HG03378 (cell line): ENCODE measurements at regions not wholly inside any gene's neighbourhood (a gene's known extent, or its start where the extent isn't known, plus 50 kb on each side); places are given as distances from the start of the nearest gene placed in this dataset.

Experiments used
- ATAC-seq: cut with Tn5 transposase; IDR thresholded peaks from one replicate; pipeline ENCODE4 v1.9.1; 2021; ENCODE audit warnings: mild to moderate bottlenecking, moderate library complexity; ENCODE audit not compliant: unreplicated experiment

DNA sequence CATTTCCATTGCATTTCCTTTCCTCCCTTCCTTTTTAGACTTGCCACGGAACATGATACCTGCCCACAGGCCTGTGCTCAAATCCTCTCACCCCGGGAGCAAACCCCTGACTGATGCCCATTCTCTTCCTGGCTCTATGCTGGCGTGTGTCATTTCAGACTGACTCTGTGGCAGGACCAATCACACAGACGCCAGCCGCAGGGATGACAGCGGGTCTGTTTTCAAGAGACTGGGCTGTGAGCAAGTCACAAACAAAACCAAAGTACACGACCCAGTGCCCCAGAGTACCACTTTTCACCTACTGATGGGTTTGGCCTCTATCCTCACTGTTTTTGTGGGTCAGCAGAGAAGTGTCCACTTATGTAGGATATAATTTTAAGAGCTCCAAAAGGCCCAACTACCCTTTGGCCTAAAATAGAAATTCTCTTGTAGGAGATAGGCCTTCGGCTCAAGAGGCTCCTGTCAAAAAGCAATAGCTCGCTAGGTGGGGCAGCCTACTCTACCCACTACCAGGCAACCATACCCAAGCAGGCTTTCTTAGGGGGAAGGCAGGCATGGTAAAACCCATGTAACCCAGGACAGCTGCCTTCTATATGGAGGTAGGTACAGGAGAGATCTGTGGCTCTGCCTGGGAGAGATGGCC lies 215.7 kb downstream of the CDC5L start:
- ATAC-seq = no peak

DNA sequence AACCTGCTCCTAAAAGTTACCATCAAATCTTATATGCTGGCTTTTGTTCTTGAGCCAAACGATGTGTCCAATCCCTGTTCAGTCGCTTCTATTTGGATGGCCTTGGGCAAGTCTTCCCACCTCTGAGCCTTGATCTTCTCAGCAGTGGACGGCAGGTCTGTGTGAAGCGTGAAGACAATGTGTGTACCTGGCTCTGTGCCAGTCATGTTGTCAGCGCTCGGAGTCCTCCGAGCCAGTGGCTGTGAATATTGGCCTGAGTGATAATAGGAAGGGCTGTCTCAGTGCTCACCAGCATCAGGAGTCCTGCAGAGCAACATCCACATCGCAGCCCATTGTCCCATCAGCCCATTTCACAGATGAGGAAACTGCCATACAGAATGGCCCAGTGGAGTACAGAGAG lies 219.0 kb downstream of the CDC5L start:
- ATAC-seq = no peak

DNA sequence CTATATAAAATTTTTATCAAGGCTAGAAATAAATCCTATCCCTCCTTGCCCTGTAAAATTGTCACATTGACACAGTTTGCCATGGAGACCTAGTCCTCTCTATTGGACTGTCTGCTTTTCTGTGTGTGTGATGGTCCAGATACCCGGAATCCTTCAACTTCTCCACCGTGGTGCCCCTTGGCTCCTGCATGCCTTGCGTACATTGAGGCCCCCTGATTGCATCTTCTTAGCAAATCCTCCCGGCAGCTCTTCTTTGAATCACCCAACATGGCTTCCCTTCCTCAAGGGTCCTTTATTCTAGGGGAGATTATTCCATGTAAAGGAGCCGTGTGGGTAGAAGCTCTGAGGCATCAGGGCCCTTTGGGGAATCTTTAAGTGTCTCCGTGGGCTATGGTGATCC lies 219.5 kb downstream of the CDC5L start:
- no peak for ATAC-seq

DNA sequence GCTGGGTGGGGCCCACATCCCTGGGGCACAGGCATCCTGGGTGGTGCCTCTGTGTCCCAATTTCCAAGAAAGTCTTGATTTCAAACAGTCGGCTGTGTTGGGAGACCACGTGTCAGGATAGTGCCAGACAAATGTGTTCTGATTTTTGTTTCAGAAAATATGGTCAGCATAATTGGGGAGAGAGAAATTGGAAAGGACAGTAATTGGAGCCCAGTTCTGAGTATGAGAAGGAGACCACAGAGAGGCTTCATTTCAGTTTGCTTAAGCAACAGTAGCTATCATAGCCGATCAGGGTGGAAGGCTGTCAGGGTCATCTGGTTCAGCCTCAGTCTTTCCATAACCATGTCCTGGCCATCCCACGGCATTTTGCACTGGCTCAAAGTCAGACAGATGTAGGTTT lies 220.7 kb downstream of the CDC5L start:
- ATAC-seq = no peak

DNA sequence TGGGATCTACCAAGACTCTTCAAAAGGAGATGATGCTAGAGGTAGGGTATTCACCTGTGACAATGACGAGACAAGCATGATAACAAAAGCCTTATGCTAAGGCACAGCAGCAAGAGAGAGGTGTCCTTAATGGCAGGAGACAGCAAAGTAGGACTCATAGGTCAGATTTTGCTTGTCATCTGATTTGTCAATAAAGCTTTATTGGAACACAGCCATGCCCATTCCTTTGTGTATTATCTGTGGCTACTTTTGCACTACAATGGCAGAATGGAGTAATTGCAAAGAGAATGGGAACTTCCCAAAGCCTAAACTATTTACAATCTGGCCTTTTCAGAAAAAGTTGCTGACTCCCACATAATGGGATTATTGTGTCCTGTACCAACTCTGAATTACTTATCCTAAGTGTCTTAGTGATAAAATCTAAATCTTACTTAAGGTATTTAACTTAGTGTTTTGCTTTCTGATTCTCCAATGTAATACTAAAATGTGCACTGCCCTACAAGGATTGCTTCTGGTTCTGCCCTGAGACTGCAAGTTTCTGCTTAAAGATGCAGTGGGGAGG lies 221.6 kb downstream of the CDC5L start:
- ATAC-seq = no peak

DNA sequence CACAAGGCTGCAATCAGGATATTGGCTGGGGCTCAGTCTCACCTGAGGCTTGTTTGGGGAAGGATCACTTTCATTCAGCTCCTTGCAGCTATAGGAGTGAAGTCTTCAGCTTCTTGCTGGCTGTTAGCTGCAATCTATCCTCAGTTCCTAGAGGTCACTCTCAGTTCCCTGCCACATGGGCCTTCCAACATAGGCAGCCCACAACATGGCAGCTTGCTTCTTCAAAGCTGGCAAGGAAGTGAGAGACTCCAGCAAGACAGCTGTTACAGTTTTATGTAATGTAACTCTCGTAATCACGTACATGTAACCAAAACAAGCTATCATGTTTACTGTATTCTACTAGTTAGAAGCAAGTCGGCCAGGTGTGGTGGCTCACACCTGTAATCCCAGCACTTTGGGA lies 226.9 kb downstream of the CDC5L start:
- no peak for ATAC-seq

DNA sequence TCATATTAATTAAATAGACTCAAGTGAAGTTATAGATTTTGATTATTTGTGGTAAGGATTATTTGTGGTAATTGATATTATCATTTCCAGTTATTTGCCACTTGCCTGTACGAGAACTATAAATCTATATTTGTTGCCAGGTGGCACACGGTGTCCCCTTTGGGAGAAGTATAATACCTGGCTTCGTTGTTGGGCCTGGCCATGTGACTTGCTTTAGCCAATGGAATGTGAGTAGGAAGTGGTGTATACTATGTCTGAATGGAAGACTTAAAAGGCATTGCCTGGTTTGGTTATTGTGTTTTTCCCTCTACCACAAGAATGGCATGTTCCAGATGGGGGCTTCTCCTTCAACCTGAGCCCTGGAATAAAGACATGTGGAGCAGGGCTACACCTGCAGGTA lies 228.1 kb downstream of the CDC5L start:
- no peak for ATAC-seq

DNA sequence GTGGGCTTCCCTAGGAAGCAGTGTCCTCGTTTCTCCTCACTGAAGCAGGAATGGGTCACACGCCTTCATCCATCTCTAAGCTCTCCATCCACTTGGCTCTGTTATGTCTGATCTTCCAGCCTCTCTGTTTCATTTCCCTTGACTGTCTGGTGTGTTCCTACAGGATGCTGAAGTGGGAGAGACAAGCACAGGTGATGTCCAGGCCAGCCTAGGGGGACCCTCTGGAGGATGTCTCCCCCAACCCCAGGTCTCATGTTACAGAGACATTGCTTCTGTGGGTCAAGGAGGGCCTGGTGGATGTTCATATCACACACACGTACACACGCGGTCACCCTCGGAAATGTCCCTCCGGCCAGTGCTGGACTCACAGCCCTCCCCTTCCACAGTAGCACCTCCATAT lies 229.9 kb downstream of the CDC5L start:
- no peak for ATAC-seq

DNA sequence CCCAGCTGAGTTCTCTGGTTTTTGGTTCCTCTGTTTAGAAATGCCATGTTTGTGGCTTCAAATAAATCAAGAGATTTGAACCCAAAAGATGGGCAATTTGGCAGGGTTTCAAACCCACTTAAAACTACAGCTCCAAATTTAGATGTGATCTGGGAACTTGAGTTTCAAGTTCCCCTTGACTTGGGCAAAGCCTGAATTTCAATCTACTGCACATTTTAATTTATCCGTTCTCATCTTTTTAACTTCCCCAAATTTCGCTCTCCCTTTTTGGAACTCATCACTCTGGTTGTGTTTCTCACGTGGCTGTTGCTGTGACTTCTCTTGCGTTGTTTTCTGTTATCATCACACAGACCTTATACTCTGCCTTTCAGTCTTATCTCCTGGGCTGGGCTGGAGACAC lies 230.9 kb downstream of the CDC5L start:
- no peak for ATAC-seq

DNA sequence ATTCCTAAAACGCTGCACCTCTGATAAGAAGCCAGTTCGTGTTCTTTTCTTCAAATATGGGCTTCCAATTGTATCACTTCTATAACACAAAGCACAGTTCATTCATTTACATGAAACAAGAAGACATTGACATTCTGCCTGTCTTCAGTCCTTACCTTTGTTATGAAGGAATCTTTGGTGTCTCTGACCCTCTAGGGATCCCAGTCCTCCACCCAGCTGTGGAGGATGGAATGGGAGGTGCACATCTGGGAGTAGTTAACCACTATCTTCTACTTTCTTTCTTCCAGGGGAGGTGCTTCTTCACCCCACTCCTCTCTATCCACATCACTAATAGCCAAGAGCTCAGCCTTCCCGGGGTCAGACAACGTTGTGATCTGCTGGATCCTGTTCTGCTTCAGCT lies 233.4 kb downstream of the CDC5L start:
- no peak for ATAC-seq

DNA sequence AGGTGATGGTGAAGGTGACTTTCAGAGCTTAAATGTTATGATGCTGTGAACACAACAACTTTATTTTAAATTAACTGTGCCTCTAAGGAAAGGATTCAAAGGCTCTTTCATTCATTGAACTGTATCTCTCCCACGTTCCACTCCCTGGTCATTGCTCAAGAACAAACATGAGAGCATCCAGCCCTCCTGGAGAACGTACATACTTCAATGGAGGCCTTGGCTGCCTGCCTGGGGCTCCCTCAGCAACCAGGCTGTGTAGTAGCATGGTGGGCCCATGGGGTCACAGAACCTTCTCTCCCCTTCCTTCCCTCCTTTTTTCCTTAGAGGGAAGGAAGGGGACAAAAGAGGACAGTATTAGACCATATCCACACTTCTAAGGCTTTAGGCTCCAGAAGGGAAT lies 234.3 kb downstream of the CDC5L start:
- ATAC-seq = no peak

DNA sequence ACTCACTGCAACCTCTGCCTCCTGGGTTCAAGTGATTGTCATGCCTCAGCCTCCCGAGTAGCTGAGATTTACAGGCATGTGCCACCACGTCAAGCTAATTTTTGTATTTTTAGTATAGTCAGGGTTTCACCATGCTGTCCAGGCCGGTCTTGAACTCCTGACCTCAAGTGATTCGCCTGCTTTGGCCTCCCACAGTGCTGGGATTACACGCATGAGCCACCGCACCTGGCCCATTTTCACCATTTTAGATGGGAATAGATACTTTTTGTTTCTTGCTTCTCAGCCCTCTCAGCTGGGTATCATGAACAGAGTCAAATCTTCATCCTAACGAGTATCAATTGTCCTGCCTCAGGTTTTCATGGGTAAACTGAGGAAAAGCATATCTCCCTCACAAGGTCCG lies 235.0 kb downstream of the CDC5L start:
- ATAC-seq = no peak

DNA sequence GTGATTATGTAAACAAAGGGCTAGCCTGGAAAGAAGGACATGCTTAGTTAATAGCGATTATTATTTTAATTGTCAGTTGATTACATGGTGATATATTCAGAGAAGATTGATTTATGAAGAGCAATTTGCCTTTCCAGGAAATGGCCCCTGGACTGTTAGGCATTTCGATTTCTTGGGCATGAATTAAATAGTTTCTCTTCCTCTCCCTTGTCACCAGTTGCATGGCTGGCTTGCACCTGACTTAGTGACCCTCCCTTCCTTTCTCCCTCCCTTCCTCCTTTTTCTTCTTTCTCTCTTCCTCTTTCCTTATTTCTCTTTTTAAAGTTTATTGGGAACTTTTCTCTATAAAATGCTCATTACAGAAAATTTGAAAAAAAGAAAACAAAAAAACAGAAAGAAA lies 235.4 kb downstream of the CDC5L start:
- no peak for ATAC-seq

DNA sequence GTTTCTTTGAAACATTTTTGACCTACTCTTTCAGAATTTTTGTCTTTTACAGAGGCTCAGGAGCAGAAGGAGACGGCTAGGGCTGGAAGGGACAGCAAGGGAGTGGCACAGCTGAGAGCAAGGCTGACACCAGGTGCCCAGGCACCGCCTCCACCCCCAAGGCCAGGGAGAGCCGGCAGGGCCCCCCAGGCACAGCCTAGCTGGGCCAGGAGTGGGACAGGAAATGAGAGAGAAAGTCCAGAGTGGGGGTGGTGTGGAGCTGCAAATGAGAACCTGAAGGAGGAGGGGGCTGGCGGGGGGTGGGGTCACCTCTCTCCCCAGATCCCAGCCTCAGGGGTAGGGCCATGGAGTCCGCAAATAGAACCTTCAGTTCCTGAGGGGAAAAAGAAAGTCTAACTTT lies 236.7 kb downstream of the CDC5L start:
- no peak for ATAC-seq

DNA sequence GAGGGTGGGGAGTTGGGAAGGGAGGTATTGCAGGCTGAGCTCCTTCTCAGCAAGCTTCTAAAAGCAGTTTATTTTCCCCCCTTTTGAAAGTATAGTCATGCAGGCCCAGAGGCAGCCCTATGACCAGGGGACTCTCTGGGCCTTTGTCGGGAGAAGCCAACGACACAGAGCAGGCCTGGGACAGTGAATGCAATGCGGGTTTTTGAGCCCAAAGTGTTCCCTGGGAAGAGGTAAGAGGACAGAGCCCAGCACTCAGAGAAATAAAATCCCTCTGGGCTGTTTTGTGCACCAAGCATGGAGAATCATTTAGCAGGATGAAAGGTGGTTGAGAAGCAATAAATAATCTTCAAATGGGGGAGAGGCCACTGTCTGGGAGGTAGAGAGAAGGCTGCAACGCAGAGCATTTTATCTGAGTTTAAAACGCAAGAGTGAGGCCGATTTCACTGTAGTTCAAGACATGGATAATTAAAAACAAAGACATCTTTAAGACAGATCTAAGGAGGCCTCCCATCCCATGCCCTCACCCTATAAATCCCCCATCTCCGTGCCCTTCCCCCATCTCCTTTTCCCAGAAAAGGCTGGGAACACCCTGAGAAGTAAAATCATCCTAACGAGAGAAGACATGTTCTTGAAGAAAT lies 237.5 kb downstream of the CDC5L start:
- ATAC-seq = no peak

DNA sequence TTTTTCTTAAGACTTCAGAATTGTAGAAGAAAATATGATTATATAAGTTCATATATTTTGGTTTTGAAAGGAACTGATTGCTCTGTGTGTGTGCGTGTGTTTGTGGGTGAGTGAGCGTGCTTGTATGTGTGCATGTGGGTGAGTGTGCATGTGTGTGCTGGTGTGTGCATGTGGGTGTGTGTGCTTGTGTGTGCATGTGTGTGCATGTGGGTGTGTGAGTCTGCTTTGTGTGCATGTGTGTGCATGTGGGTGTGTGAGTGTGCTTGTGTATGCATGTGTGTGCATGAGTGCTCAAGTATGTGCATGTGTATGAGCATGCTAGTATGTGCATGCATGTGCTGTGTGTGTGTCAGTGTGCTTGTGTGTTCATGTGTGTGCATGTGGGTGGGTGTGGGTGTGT lies 238.5 kb downstream of the CDC5L start:
- ATAC-seq = no peak

DNA sequence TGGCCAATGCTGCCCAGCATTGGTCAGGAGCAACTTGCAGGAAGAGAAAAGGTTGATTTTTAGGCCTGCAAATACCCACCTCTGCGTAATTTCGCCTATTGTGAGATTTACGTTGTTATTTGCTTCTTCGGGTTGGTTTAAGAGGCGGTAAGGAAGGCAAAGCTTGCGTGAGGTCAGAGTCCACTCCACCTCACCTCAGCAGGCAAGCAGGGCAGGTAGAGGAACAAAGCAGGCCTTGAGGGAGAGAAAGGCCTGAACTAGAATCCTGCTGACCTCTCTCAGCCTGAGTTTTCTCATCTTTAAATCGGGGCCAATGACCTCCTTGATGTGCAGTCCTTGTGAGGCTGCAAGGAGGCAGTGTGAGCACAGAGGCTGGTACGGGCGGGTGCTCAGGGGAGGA lies 239.1 kb downstream of the CDC5L start:
- no peak for ATAC-seq

DNA sequence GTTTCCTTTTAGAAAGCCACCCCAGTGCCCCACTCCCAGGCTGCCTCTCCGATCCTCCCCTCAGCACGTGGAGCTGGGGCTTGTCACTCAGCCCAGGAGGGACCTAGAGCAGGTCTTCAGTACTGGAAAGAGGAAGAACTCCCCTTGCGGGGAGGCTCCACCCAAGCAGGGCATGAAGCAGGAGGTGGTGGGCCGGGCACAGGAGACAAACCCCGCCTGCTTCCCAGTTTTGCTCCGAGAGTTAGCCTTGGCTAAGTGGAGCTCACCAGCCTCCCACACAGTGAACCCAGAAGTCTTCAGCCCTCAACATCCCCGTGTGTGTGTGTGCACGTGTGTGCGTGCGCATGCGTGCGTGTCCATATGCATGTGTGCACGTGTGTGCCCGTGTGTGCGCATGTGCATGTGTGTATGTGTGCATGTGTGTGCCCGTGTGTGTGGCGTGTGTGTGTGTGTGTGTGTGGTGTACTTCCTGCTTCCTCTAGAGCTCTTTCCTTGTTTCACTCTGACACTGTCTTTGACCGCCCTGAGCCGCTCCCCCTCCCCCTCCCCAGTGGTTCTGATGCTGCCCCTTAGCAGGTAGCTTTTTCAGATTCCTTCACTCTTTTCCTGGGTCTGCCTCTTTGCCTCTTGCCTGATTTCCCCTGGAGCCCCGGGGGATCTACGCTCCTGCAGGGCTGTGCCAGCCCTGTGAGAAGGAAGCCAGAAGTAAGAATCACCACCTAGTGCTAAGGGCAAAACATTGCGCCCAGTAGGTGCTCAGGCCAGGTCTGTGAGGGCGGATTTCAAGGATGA lies 239.8 kb downstream of the CDC5L start:
- ATAC-seq = no peak

DNA sequence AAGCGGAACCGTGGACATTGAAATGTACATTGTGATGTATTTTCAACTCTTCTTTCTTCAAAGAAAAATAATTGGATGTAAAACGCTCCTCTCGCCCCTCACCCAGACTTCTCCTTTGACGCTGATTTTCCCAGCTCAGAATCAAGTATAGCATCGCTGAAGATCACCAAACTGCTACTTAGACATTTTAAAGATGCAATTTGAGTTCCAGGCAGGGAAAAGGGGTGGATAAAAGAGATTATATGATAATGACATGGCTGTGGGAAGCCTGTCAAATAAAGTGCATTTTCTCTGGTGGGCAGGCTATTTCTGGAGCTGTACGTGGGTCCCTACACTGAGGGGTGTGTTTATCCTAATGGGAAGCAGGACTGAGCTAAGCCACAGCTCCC lies 240.4 kb downstream of the CDC5L start:
- ATAC-seq = no peak

DNA sequence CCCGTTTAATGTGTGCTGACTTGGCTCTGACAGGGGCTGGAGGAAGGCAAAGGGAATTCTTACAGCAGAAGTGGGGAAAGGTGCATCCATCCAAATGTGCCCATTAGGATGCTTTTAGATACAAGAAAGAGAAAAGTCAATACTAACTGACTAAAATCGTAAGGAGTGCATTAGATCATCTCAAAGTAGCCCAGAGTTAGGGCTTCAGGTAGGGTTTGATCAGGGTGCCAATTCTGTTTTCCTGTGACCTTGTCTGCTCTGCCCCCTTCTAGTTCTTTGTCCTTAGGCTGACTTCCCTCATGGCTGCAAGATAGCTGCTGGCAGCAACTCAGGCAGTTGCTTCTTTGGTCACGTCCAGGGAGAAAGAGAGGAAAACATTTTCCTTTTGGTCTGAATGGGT lies 240.8 kb downstream of the CDC5L start:
- ATAC-seq = no peak

DNA sequence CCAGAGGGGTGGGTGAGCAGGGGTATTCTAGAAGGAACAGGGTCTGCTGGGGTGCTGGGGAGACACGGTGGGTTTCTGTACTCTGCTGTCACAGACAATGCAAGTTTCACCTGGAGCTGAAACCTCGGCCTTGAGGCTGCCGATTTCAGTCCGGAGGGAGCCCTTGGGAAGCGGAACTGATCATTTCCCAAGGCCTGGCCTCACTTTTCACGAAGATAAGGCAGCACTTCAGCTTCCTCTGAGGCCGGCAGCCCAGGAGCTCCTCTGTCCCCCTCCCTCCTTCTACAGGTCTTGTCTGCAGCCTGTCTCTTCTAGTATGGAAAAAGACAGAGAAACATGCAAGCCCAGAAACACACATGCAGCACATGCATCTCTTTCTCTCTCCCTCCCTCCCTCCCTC lies 242.1 kb downstream of the CDC5L start:
- no peak for ATAC-seq
